ENCODE measurements at regions not wholly inside any gene's neighbourhood (a gene's known extent, or its start where the extent isn't known, plus 50 kb on each side); places are given as distances from the start of the nearest gene placed in this dataset.

DNA sequence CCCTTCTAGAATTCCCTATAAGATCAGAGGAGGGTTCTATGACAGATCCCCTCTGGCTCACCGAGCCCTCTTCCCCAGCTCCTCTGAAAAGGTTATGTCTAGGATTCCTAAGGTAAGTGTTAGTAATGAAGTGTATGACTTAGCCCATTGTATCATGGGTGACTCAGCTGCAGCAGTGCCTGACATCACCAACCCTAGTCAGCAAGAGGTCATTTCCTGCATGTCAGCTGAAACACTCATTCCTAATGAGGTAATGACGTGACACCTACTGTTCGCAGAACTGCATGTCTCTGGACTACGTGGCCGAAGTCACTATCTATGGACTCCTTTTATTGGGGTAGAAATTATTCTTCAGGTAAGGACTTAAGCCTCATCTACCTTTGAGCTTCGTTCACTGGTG, 196.1 kb upstream of the MYT1L start:
- no peaks in the 10 kb centered on the region for H3K36me3 ChIP-seq (replicated peaks; ENCODE audit: insufficient read depth, low read depth)
- no peak overlapping the region for H3K27ac ChIP-seq
- no peaks in the 10 kb centered on the region for H3K79me2 ChIP-seq
- WGBS (ENCODE audit: low lambda C conversion rate, missing lambda C conversion rate): 78% methylated on average over 6 of the region's 6 CpGs
- DNase-seq (ENCODE audit: low spot score): no peak
- H3K4me2 ChIP-seq: no peak overlapping the region
- H3K4me3 ChIP-seq: no peak overlapping the region
- no peaks in the 10 kb centered on the region for H3K27me3 ChIP-seq
- H3K9me3 ChIP-seq (ENCODE audit: low read depth): no peaks in the 10 kb centered on the region
- H2AFZ ChIP-seq: no peak overlapping the region
- no peaks in the 10 kb centered on the region for H3K9me2 ChIP-seq (replicated peaks; ENCODE audit: insufficient read depth)
- TF ChIP-seq, protein P1, sequence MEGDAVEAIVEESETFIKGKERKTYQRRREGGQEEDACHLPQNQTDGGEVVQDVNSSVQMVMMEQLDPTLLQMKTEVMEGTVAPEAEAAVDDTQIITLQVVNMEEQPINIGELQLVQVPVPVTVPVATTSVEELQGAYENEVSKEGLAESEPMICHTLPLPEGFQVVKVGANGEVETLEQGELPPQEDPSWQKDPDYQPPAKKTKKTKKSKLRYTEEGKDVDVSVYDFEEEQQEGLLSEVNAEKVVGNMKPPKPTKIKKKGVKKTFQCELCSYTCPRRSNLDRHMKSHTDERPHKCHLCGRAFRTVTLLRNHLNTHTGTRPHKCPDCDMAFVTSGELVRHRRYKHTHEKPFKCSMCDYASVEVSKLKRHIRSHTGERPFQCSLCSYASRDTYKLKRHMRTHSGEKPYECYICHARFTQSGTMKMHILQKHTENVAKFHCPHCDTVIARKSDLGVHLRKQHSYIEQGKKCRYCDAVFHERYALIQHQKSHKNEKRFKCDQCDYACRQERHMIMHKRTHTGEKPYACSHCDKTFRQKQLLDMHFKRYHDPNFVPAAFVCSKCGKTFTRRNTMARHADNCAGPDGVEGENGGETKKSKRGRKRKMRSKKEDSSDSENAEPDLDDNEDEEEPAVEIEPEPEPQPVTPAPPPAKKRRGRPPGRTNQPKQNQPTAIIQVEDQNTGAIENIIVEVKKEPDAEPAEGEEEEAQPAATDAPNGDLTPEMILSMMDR (IDR thresholded peaks at IDR 0.05; ENCODE audit: poor library complexity): no peak
- no peak for TF ChIP-seq EZH2phosphoT487 (IDR thresholded peaks at IDR 0.05; ENCODE audit: low read depth, severe bottlenecking, unreplicated experiment)
- no peak for TF ChIP-seq EZH2 (IDR thresholded peaks at IDR 0.05; ENCODE audit: borderline replicate concordance)
- H4K20me1 ChIP-seq (ENCODE audit: insufficient read depth, poor library complexity, severe bottlenecking): no peaks in the 10 kb centered on the region
- no peaks in the 10 kb centered on the region for H3K4me1 ChIP-seq (ENCODE audit: insufficient read depth)

DNA sequence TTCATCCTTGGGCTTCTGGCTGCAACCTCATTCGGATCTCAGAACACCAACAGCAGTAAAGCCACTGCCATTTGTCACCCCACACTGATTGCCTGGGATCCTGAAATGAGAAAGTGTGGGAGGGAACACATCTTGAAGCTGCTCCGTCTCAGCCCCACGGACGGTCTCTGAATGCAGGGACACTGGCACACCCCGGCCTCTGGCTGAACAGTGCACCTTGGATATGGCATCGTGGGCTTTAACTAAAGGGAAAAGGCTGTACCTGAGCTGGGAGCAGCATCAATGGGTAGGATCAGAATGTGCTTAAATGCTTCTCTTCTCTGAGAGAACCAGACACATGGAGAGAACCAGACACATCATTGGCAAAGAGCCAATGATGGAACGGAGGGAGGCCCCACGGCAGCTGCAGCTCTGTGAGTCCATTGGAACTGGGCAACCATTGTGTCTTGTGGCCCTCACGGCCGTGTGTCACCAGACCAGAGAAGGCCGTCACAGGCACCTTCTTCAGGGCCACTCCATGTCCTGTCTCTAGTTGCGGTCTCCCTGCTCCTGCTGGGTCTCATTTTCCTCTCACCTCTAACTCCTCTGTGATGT, 193.4 kb upstream of the MYT1L start:
- no peak overlapping the region for H3K4me3 ChIP-seq
- no peaks in the 10 kb centered on the region for H4K20me1 ChIP-seq (ENCODE audit: insufficient read depth, poor library complexity, severe bottlenecking)
- H3K9me2 ChIP-seq (replicated peaks; ENCODE audit: insufficient read depth): no peaks in the 10 kb centered on the region
- WGBS (ENCODE audit: low lambda C conversion rate, missing lambda C conversion rate): 78% methylated on average over 12 of the region's 12 CpGs
- H2AFZ ChIP-seq: no peak overlapping the region
- no peaks in the 10 kb centered on the region for H3K36me3 ChIP-seq (replicated peaks; ENCODE audit: insufficient read depth, low read depth)
- H3K4me2 ChIP-seq: no peak overlapping the region
- TF ChIP-seq, protein P1 (IDR thresholded peaks at IDR 0.05; ENCODE audit: poor library complexity): no peak
- TF ChIP-seq EZH2 (IDR thresholded peaks at IDR 0.05; ENCODE audit: borderline replicate concordance): no peak
- no peak for TF ChIP-seq EZH2phosphoT487 (IDR thresholded peaks at IDR 0.05; ENCODE audit: low read depth, severe bottlenecking, unreplicated experiment)
- no peak overlapping the region for H3K27ac ChIP-seq
- no peaks in the 10 kb centered on the region for H3K9me3 ChIP-seq (ENCODE audit: low read depth)
- no peaks in the 10 kb centered on the region for H3K27me3 ChIP-seq
- no peaks in the 10 kb centered on the region for H3K79me2 ChIP-seq
- no peaks in the 10 kb centered on the region for H3K4me1 ChIP-seq (ENCODE audit: insufficient read depth)
- DNase-seq (ENCODE audit: low spot score): no peak

DNA sequence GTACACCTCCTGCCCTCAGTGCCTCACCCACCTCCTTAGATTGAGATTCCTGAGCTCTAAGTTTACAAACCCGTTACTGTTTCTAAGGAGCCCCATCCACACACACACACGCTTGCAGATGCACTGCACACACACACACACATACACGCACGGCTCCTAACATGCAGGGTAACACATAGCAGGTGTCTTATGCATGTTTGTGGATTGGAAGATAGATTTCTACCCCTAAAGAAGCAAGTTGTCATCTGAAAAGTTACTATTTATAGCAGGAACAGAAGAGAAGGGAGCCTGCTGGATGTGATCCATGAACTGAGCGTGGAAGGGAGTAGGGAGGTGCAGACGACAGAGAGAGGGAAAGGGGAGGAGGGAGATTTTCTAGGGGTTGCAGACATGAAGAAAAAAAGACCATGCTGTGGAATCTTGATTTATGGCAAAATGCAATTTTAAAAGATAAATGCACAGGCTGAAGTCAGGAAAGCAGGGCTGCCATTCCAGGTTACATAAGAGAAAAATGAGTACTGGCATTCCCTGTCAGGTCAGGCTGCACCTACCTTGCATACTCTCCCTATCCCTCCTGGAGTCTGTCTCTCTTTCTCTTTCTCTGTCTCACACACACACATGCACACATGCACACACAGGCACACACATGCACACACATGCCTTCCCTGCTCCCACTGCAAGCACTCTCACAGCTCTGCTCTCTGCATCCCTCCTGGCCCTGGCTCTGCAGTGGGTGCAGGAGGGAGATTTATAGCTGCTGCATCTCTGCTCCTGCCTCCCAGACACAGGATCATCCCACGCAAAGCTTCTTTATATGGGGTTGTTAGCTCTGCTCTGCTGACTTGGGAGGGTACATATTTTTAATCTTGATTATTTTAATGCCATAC, 192.6 kb upstream of the MYT1L start:
- TF ChIP-seq EZH2 (IDR thresholded peaks at IDR 0.05; ENCODE audit: borderline replicate concordance): no peak
- no peak overlapping the region for H3K27ac ChIP-seq
- 71% methylated on average over 7 of the region's 7 CpGs for WGBS (ENCODE audit: low lambda C conversion rate, missing lambda C conversion rate)
- H3K9me3 ChIP-seq (ENCODE audit: low read depth): no peaks in the 10 kb centered on the region
- no peaks in the 10 kb centered on the region for H3K9me2 ChIP-seq (replicated peaks; ENCODE audit: insufficient read depth)
- no peak overlapping the region for H2AFZ ChIP-seq
- no peak overlapping the region for H3K4me3 ChIP-seq
- H3K4me1 ChIP-seq (ENCODE audit: insufficient read depth): no peaks in the 10 kb centered on the region
- no peak for DNase-seq (ENCODE audit: low spot score)
- no peaks in the 10 kb centered on the region for H3K27me3 ChIP-seq
- no peak overlapping the region for H3K4me2 ChIP-seq
- no peaks in the 10 kb centered on the region for H3K79me2 ChIP-seq
- no peaks in the 10 kb centered on the region for H3K36me3 ChIP-seq (replicated peaks; ENCODE audit: insufficient read depth, low read depth)
- no peaks in the 10 kb centered on the region for H4K20me1 ChIP-seq (ENCODE audit: insufficient read depth, poor library complexity, severe bottlenecking)

DNA sequence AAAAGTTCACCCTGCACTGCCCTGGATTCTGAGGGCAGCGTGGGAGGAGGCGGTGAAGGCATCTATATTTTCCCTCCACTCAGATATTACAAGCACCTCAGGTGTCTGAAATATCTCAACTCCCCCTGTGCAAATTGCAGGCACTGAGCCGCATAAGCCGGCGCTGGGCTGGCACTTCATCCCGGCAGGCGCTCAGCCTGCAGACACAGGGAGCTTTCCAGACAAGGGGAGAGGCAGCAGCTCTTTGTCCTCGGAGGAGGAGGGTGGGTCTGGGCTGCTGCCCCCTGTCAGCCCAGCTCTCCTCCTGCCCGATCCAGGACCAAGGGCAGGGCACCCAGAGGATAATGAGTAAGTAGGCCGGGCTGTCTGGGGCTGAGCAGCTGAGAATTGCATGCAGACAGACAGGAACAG, 189.3 kb upstream of the MYT1L start:
- 64% methylated on average over 10 of the region's 10 CpGs for WGBS (ENCODE audit: low lambda C conversion rate, missing lambda C conversion rate)
- H2AFZ ChIP-seq: no peak overlapping the region
- TF ChIP-seq, protein P1 (IDR thresholded peaks at IDR 0.05; ENCODE audit: poor library complexity): no peak
- TF ChIP-seq EZH2 (IDR thresholded peaks at IDR 0.05; ENCODE audit: borderline replicate concordance): no peak
- no peak for TF ChIP-seq EZH2phosphoT487 (IDR thresholded peaks at IDR 0.05; ENCODE audit: low read depth, severe bottlenecking, unreplicated experiment)
- no peaks in the 10 kb centered on the region for H3K36me3 ChIP-seq (replicated peaks; ENCODE audit: insufficient read depth, low read depth)
- H3K4me3 ChIP-seq: no peak overlapping the region
- H3K9me2 ChIP-seq (replicated peaks; ENCODE audit: insufficient read depth): no peaks in the 10 kb centered on the region
- no peaks in the 10 kb centered on the region for H3K27me3 ChIP-seq
- DNase-seq (ENCODE audit: low spot score): no peak
- H3K9me3 ChIP-seq (ENCODE audit: low read depth): no peaks in the 10 kb centered on the region
- H4K20me1 ChIP-seq (ENCODE audit: insufficient read depth, poor library complexity, severe bottlenecking): no peaks in the 10 kb centered on the region
- H3K27ac ChIP-seq: no peak overlapping the region
- H3K79me2 ChIP-seq: no peaks in the 10 kb centered on the region
- no peak overlapping the region for H3K4me2 ChIP-seq
- no peaks in the 10 kb centered on the region for H3K4me1 ChIP-seq (ENCODE audit: insufficient read depth)
